Breast epithelium (tissue), 4 donors: ENCODE measurements at regions not wholly inside any gene's neighbourhood (a gene's known extent, or its start where the extent isn't known, plus 50 kb on each side); places are given as distances from the start of the nearest gene placed in this dataset.

Source experiments
- DNase-seq, 2 donors: peaks; one replicate each; pipeline ENCODE4 v3.0.0-alpha.2; 2019; ENCODE audit warnings: low spot score in 2 of 2
- H3K27ac ChIP-seq, 2 donors: fragments of 200-600 bp; sonication (generic) in 1 of 2; one replicate each; pipeline ENCODE4 v1.5.1; 2016 to 2019; ENCODE audit warnings: mild to moderate bottlenecking in 1 of 2
- H3K27me3 ChIP-seq, 2 donors: fragments of 200-600 bp; sonication (generic) in 1 of 2; one replicate each; pipeline versions ENCODE4 v1.5.1 to v1.6.0; 2017 to 2019; ENCODE audit warnings: control low read depth in 1 of 2, mild to moderate bottlenecking in 1 of 2
- H3K36me3 ChIP-seq: fragments of 200-600 bp; one replicate; pipeline ENCODE4 v1.5.1; 2019
- H3K4me1 ChIP-seq, 2 donors: fragments of 200-600 bp; sonication (generic); one replicate each; pipeline ENCODE4 v1.5.1; 2016 to 2019; ENCODE audit warnings: control low read depth in 1 of 2
- H3K4me3 ChIP-seq, 3 donors: fragments of 200-600 bp; sonication (generic); 1 replicate in 2 of 3; 2 replicates in 1 of 3; pipeline ENCODE4 v1.5.1; 2016 to 2019; ENCODE audit warnings: mild to moderate bottlenecking in 3 of 3, moderate library complexity in 2 of 3
- H3K9me3 ChIP-seq, 2 donors: fragments of 200-600 bp; sonication (generic) in 1 of 2; one replicate each; pipeline ENCODE4 v1.5.1; 2016 to 2019; ENCODE audit warnings: control low read depth in 1 of 2
- POLR2A ChIP-seq: fragments of 450-650 bp; IDR thresholded peaks from one replicate; pipeline ENCODE4 v1.6.1; 2016; ENCODE audit warnings: antibody characterized with exemption, mild to moderate bottlenecking, moderate library complexity
- POLR2AphosphoS5 ChIP-seq, 3 donors: sonication (generic); formaldehyde crosslinking; IDR thresholded peaks; one replicate each; pipeline ENCODE4 v1.6.1; 2017; ENCODE audit warnings: antibody characterized with exemption in 3 of 3
- intact Hi-C: fragments of 100-400 bp; cut with DNase I; formaldehyde crosslinking; loops from one replicate; pipeline ENCODE4 v1.15.1; 2023; ENCODE audit warnings: low total_unique reads
- TF ChIP-seq, protein P1 (sequence below), 3 donors: fragments of 450-650 bp; IDR thresholded peaks; one replicate each; pipeline ENCODE4 v1.5.1; 2016 to 2017; ENCODE audit warnings: antibody characterized with exemption in 3 of 3, mild to moderate bottlenecking in 3 of 3, moderate library complexity in 3 of 3

DNA sequence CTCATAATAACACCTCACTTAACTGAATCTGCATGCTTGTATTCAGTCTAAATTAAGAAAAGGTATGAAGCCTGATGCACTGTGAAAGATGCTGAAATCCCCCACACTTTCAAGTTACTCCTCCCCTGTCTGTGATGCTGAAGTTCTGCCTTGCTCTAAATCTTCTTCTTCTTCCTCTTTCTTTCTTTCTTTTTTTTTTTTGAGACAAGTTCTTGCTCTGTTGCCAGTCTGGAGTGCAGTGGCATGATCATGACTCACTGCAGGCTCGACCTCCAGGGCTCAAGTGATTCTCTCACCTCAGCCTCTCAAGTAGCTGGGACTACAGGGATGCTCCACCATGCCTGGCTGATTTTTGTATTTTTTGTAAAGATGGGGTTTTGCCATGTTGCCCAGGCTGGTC, 231.0 kb upstream of the B3GALT2 start:
- H3K4me1 ChIP-seq = no peaks in the 10 kb centered on the region
- intact Hi-C loops = no loop called here
- H3K27ac ChIP-seq = no peak overlapping the region
- H3K9me3 ChIP-seq = no peaks in the 10 kb centered on the region
- H3K36me3 ChIP-seq = no peaks in the 10 kb centered on the region
- TF ChIP-seq POLR2AphosphoS5 (IDR thresholded peaks at IDR 0.05) = no peak
- no peak for TF ChIP-seq POLR2A
- TF ChIP-seq, protein P1, sequence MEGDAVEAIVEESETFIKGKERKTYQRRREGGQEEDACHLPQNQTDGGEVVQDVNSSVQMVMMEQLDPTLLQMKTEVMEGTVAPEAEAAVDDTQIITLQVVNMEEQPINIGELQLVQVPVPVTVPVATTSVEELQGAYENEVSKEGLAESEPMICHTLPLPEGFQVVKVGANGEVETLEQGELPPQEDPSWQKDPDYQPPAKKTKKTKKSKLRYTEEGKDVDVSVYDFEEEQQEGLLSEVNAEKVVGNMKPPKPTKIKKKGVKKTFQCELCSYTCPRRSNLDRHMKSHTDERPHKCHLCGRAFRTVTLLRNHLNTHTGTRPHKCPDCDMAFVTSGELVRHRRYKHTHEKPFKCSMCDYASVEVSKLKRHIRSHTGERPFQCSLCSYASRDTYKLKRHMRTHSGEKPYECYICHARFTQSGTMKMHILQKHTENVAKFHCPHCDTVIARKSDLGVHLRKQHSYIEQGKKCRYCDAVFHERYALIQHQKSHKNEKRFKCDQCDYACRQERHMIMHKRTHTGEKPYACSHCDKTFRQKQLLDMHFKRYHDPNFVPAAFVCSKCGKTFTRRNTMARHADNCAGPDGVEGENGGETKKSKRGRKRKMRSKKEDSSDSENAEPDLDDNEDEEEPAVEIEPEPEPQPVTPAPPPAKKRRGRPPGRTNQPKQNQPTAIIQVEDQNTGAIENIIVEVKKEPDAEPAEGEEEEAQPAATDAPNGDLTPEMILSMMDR (IDR thresholded peaks at IDR 0.05) = no peak
- no peak for DNase-seq
- no peaks in the 10 kb centered on the region for H3K27me3 ChIP-seq
- no peak overlapping the region for H3K4me3 ChIP-seq

DNA sequence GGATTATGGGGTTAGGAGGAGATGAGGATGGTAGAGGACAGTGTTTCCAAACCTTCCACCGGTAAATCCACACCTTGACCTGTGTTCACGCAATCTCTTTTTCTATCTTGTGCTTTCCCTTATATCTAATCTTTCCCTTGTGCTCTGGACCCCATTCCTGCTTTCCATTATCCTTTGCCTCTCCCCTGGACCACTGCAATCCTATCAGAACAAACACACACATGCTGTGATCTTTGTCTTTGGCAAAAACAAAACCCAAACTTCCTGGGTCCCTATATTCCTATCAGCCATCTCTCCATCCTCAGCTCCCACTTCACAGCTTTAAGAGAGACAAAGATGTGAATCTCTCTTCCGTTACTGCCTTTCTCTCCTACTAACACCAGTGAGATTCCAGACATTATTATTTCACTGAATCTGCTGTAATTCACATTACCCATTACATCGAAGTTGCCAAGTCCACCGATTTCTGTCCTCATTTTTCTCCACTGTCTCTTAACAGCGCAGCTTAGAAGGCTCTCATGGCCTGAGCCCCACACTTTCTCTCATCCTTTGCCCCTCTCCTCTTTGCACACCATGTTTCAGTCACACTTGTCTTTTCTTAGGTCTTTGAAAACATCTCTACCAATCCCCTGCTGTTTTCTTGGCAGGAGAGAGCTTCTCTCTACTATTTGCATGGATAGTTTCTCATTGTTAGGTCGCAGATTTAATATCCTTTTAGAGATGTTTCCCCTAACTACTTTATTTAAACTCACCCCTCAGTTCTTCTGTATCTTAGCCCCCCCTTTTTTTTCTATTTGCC, 230.0 kb upstream of the B3GALT2 start:
- H3K27ac ChIP-seq = no peak overlapping the region
- TF ChIP-seq, protein P1 (IDR thresholded peaks at IDR 0.05) = no peak
- TF ChIP-seq POLR2AphosphoS5 (IDR thresholded peaks at IDR 0.05) (no peak), POLR2A (no peak)
- no peaks in the 10 kb centered on the region for H3K4me1 ChIP-seq
- no peak overlapping the region for H3K4me3 ChIP-seq
- intact Hi-C loops = no loop called here
- H3K9me3 ChIP-seq = no peaks in the 10 kb centered on the region
- DNase-seq = no peak
- no peaks in the 10 kb centered on the region for H3K27me3 ChIP-seq
- H3K36me3 ChIP-seq = no peaks in the 10 kb centered on the region

DNA sequence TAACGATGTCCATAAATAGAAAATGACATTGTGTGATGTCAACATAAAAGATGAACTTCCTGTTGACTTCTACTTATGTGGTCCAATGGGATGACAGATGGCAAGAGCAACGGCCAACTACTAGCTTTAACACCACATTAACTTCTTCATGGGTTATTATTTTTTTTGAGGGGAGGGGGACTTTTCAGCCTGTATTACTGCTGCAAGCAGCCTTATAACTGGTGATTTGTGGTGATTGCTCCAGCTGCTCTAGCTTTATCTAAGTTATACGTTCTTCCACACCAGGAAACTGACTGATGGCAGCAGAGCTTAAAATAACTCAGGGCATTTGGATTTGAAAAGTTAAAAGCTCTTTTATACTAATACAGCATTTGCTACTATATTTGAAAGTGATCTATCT, 228.8 kb upstream of the B3GALT2 start:
- no peaks in the 10 kb centered on the region for H3K4me1 ChIP-seq
- H3K27me3 ChIP-seq = no peaks in the 10 kb centered on the region
- no peaks in the 10 kb centered on the region for H3K9me3 ChIP-seq
- TF ChIP-seq, protein P1 (IDR thresholded peaks at IDR 0.05) = no peak
- TF ChIP-seq POLR2AphosphoS5 (IDR thresholded peaks at IDR 0.05) = no peak
- TF ChIP-seq POLR2A = no peak
- H3K27ac ChIP-seq = no peak overlapping the region
- no peak overlapping the region for H3K4me3 ChIP-seq
- DNase-seq = no peak
- intact Hi-C loops = no loop called here
- no peaks in the 10 kb centered on the region for H3K36me3 ChIP-seq

DNA sequence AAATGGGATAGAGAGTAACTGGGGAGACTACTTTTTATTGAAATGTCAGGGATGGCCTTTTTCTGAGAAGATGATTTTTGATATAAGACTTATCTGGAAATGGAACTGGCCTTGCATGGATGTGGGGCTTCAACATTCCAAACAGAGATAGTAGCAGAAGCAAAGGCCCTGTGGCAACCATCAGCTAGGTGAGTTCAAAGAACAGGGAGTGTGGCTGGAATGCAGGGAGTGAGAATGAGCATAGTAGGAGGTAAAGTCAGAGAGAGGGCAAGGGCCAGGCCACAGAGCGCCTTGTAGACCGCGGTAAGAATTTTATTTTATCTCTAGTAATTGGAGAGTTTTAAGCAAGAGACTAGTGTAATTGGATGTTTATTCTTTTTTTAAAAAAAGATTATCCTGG, 227.0 kb upstream of the B3GALT2 start:
- intact Hi-C loops = no loop called here
- Histone ChIP-seq H3K36me3 (no peaks in the 10 kb centered on the region), H3K4me3 (no peak overlapping the region), H3K27me3 (no peaks in the 10 kb centered on the region), H3K4me1 (no peaks in the 10 kb centered on the region), H3K9me3 (no peaks in the 10 kb centered on the region), H3K27ac (no peak overlapping the region)
- TF ChIP-seq POLR2AphosphoS5 (IDR thresholded peaks at IDR 0.05) (no peak), POLR2A (no peak)
- TF ChIP-seq, protein P1 (IDR thresholded peaks at IDR 0.05) = no peak
- no peak for DNase-seq

DNA sequence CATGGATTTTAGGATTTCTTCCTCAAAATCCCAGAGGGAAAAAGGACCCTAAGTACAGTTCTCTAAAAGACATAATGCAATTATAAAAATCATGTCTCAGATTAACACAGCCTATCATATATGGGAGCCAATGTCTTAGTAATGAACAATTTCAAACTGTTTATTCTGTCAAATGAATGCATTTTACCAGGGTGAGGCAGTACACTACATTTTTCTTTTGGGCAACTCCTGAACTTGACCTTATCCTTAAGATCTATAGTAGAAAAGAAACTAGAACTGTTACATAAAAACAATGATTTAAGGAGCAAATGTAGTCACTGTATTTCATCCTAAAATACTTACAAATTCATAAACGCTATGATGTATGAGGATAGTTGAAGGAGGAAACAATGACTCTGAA, 226.3 kb upstream of the B3GALT2 start:
- no peak overlapping the region for H3K4me3 ChIP-seq
- no peak overlapping the region for H3K27ac ChIP-seq
- no peaks in the 10 kb centered on the region for H3K27me3 ChIP-seq
- intact Hi-C loops = no loop called here
- no peak for DNase-seq
- TF ChIP-seq POLR2A (no peak), POLR2AphosphoS5 (IDR thresholded peaks at IDR 0.05) (no peak)
- no peaks in the 10 kb centered on the region for H3K9me3 ChIP-seq
- H3K36me3 ChIP-seq = no peaks in the 10 kb centered on the region
- H3K4me1 ChIP-seq = no peaks in the 10 kb centered on the region
